AG09309 (cell line): ENCODE measurements at regions not wholly inside any gene's neighbourhood (a gene's known extent, or its start where the extent isn't known, plus 50 kb on each side); places are given as distances from the start of the nearest gene placed in this dataset.
"Not testable (repeated sequence)": the region's sequence is repeated elsewhere in the genome, so short reads cannot be mapped to it uniquely, and the experiment has no call there.

Experiments used
- DNase-seq: peaks from one replicate; pipeline ENCODE4 v3.0.0-alpha.2; 2010; ENCODE audit warnings: low read depth
- H3K4me3 ChIP-seq: 2 replicates; pipeline ENCODE4 v1.5.1; 2011; ENCODE audit warnings: mild to moderate bottlenecking, low read depth, low read length, moderate library complexity; ENCODE audit not compliant: control insufficient read depth
- CTCF ChIP-seq: IDR thresholded peaks from 2 replicates; pipeline ENCODE4 v1.5.1; 2011; ENCODE audit warnings: mild to moderate bottlenecking, low read depth, low read length, inconsistent platforms; ENCODE audit not compliant: insufficient read depth, control insufficient read depth; ENCODE audit errors: missing control alignments

- peak; percentile 25 for DNase-seq
- no peak overlapping the region for H3K4me3 ChIP-seq
- peak; percentile 87 for TF ChIP-seq CTCF
Observed at GRCh38 chr10:58064714-58065528, 202.8 kb downstream of the IPMK start.

GRCh38 chr10:58063861-58064480, 203.7 kb downstream of the IPMK start:
- no peak overlapping the region for H3K4me3 ChIP-seq
- no peak for TF ChIP-seq CTCF
- no peak for DNase-seq

GRCh38 chr10:58058683-58059082, 209.0 kb downstream of the IPMK start:
- not testable (repeated sequence) for DNase-seq, H3K4me3 ChIP-seq
- peak; percentile 40 for TF ChIP-seq CTCF

GRCh38 chr10:58054881-58055280, 212.8 kb downstream of the IPMK start:
- no peak for TF ChIP-seq CTCF
- no peak overlapping the region for H3K4me3 ChIP-seq
- peak; percentile 24 for DNase-seq

GRCh38 chr10:58052772-58053171, 214.9 kb downstream of the IPMK start:
- no peak for TF ChIP-seq CTCF
- H3K4me3 ChIP-seq: no peak overlapping the region
- DNase-seq: no peak

- no peak for DNase-seq
- H3K4me3 ChIP-seq: no peak overlapping the region
- TF ChIP-seq CTCF: no peak
Observed at GRCh38 chr10:58050575-58050974, 217.1 kb downstream of the IPMK start.
